Stomach (tissue), 8 donors: ENCODE measurements at regions not wholly inside any gene's neighbourhood (a gene's known extent, or its start where the extent isn't known, plus 50 kb on each side); places are given as distances from the start of the nearest gene placed in this dataset.

Experiments
- DNase-seq, 2 donors: peaks; one replicate each; pipeline versions ENCODE4 v3.0.0 to v3.0.0-alpha.2; 2013 to 2019
- H3K27ac ChIP-seq, 5 donors: fragments of 200-600 bp in 4 of 5; sonication (generic) in 4 of 5; one replicate each; pipeline ENCODE4 v1.5.1; 2013 to 2019; ENCODE audit warnings: mild to moderate bottlenecking in 1 of 5, moderate library complexity in 1 of 5
- H3K27me3 ChIP-seq, 3 donors: fragments of 200-600 bp; sonication (generic); one replicate each; pipeline ENCODE4 v1.5.1; 2017 to 2019; ENCODE audit warnings: mixed run types in 1 of 3
- H3K36me3 ChIP-seq, 4 donors: fragments of 200-600 bp; sonication (generic); 1 replicate in 3 of 4; 2 replicates in 1 of 4; pipeline ENCODE4 v1.5.1; 2016 to 2019
- H3K4me1 ChIP-seq, 4 donors: fragments of 200-600 bp; sonication (generic); one replicate each; pipeline ENCODE4 v1.5.1; 2016 to 2019
- H3K4me3 ChIP-seq, 4 donors: fragments of 200-600 bp; sonication (generic) in 3 of 4; one replicate each; pipeline ENCODE4 v1.5.1; 2016 to 2019; ENCODE audit warnings: mild to moderate bottlenecking in 1 of 4
- H3K9me3 ChIP-seq, 4 donors: fragments of 200-600 bp; sonication (generic); one replicate each; pipeline ENCODE4 v1.5.1; 2016 to 2019
- EP300 ChIP-seq: sonication (generic); formaldehyde crosslinking; IDR thresholded peaks from one replicate; pipeline ENCODE4 v1.6.1; 2017; ENCODE audit warnings: antibody characterized with exemption
- POLR2A ChIP-seq, 4 donors: fragments of 450-650 bp; IDR thresholded peaks; one replicate each; pipeline ENCODE4 v1.6.1; 2016; ENCODE audit warnings: antibody characterized with exemption in 4 of 4, control low read depth in 2 of 4, mild to moderate bottlenecking in 1 of 4, moderate library complexity in 1 of 4
- POLR2AphosphoS5 ChIP-seq, 3 donors: sonication (generic); formaldehyde crosslinking; IDR thresholded peaks; one replicate each; pipeline ENCODE4 v1.6.1; 2016; ENCODE audit warnings: antibody characterized with exemption in 3 of 3
- WGBS, 5 donors: extraction: QIAGEN DNeasy Blood & Tissue Kit in 3 of 5; methylation state at CpG; one replicate each; pipeline versions ENCODE4 v1.1.5 to v1.1.7; 2013 to 2018; 5-methylcytosine and 5-hydroxymethylcytosine counted together
- intact Hi-C: fragments of 100-400 bp; cut with DNase I; formaldehyde crosslinking; loops from one replicate; pipeline ENCODE4 v1.15.1; 2023; ENCODE audit warnings: low total_unique reads
- TF ChIP-seq, protein P1 (sequence below), 7 experiments: fragments of 450-650 bp in 4 of 7; fragments of 200-600 bp in 3 of 7; sonication (generic) in 3 of 7; IDR thresholded peaks; one replicate each; pipeline ENCODE4 v1.5.1; 2016 to 2019; ENCODE audit warnings: antibody characterized with exemption in 7 of 7, control low read depth in 2 of 7, mild to moderate bottlenecking in 1 of 7
- donor health status: healthy with polysubstance abuse.
- donor health status: Bipolar disorder and iron deficiency.
- donor health status: healthy.

DNA sequence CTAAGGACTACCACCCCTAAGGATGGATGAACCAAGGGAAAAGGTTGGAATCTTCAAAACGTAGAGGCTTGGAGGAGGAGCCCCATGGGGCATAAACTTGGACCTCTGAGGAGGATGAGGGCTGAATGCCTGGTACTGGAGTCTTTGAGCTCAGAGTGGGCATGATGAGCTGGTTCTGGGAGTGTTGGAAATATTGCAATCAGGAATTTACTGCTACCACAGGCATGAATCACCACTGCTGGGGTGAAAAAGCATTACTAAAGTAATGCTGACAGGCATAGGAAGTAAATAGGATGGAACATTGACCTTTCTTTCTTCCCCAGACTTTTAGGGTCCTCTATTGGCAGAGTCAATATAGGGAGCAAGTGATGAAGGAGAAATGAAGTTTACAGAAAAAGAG is 105.8 kb upstream of the RPS6KA3 start:
- no peaks in the 10 kb centered on the region for H3K27me3 ChIP-seq
- WGBS, 5 donors: 33 to 100% (median 73%) methylated on average over 1 of the region's 1 CpG
- intact Hi-C loops: no loop called here

GRCh38 chrX:20369468-20369867 is 102.8 kb upstream of the RPS6KA3 start:
- Histone ChIP-seq H3K4me3 (no peak overlapping the region), H3K9me3 (no peaks in the 10 kb centered on the region), H3K27ac (no peak overlapping the region), H3K4me1 (peaks cover 0 to 6% (median 3%) of the 10 kb centered on the region in 4 donors), H3K36me3 (no peaks in the 10 kb centered on the region), H3K27me3 (no peaks in the 10 kb centered on the region)
- intact Hi-C loops: no loop called here
- no peak for DNase-seq
- TF ChIP-seq, protein P1, sequence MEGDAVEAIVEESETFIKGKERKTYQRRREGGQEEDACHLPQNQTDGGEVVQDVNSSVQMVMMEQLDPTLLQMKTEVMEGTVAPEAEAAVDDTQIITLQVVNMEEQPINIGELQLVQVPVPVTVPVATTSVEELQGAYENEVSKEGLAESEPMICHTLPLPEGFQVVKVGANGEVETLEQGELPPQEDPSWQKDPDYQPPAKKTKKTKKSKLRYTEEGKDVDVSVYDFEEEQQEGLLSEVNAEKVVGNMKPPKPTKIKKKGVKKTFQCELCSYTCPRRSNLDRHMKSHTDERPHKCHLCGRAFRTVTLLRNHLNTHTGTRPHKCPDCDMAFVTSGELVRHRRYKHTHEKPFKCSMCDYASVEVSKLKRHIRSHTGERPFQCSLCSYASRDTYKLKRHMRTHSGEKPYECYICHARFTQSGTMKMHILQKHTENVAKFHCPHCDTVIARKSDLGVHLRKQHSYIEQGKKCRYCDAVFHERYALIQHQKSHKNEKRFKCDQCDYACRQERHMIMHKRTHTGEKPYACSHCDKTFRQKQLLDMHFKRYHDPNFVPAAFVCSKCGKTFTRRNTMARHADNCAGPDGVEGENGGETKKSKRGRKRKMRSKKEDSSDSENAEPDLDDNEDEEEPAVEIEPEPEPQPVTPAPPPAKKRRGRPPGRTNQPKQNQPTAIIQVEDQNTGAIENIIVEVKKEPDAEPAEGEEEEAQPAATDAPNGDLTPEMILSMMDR (IDR thresholded peaks at IDR 0.05): no peak
- TF ChIP-seq POLR2AphosphoS5 (IDR thresholded peaks at IDR 0.05) (no peak), POLR2A (IDR thresholded peaks at IDR 0.05) (no peak), EP300 (no peak)
- 68 to 92% (median 84%) methylated on average over 3 of the region's 3 CpGs for WGBS, 5 donors

More for the DNA sequence above, 105.8 kb upstream of the RPS6KA3 start:
- Histone ChIP-seq H3K9me3 (no peaks in the 10 kb centered on the region), H3K27ac (no peak overlapping the region), H3K36me3 (no peaks in the 10 kb centered on the region), H3K4me1 (peaks cover 0 to 6% (median 3%) of the 10 kb centered on the region in 4 donors), H3K4me3 (no peak overlapping the region)
- DNase-seq: no peak
- TF ChIP-seq, protein P1 (IDR thresholded peaks at IDR 0.05): no peak
- TF ChIP-seq EP300 (no peak), POLR2AphosphoS5 (IDR thresholded peaks at IDR 0.05) (no peak), POLR2A (IDR thresholded peaks at IDR 0.05) (no peak)

DNA sequence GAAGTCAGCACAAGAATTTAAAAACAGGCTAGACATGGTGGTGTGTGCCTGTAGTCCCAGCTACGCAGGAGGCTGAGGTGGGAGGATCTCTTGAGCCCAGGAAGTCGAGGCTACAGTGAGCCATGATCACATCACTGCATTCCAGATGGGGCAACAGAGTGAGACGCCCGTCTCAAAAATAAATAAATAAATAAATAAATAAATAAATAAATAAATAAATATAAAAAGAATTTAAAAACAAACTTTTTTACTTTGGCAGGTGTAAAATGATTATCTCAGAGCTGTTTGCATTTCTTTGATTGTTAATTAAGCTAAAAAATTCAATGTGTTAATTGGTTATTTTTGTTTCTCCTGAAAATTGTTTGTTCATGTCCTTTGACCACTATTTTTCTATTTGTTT is 97.5 kb upstream of the RPS6KA3 start:
- Histone ChIP-seq H3K4me1 (peaks cover 0 to 20% (median 12%) of the 10 kb centered on the region in 4 donors), H3K27ac (no peak overlapping the region), H3K4me3 (no peak overlapping the region), H3K36me3 (no peaks in the 10 kb centered on the region), H3K9me3 (no peaks in the 10 kb centered on the region), H3K27me3 (no peaks in the 10 kb centered on the region)
- WGBS, 5 donors: 76 to 97% (median 92%) methylated on average over 4 of the region's 4 CpGs
- intact Hi-C loops: no loop called here
- TF ChIP-seq EP300 (no peak), POLR2A (IDR thresholded peaks at IDR 0.05) (no peak), POLR2AphosphoS5 (IDR thresholded peaks at IDR 0.05) (no peak)
- TF ChIP-seq, protein P1 (IDR thresholded peaks at IDR 0.05): no peak
- DNase-seq: no peak

- H3K4me1 ChIP-seq: peaks cover 0 to 20% (median 12%) of the 10 kb centered on the region in 4 donors
- peak overlapping the region; percentile 48 to 78 (median 63) for H3K27ac ChIP-seq
- intact Hi-C loops: no loop called here
- 26 to 61% (median 48%) methylated on average over 5 of the region's 5 CpGs for WGBS, 5 donors
- no peaks in the 10 kb centered on the region for H3K36me3 ChIP-seq
- H3K27me3 ChIP-seq: no peaks in the 10 kb centered on the region
- TF ChIP-seq, protein P1 (IDR thresholded peaks at IDR 0.05): no peak
- no peak for TF ChIP-seq POLR2AphosphoS5 (IDR thresholded peaks at IDR 0.05)
- no peak overlapping the region for H3K4me3 ChIP-seq
- H3K9me3 ChIP-seq: no peaks in the 10 kb centered on the region
- no peak for DNase-seq
These were observed 96.6 kb upstream of the RPS6KA3 start for GRCh38 chrX:20363275-20363674.
